Forelimb muscle (tissue), 1 donor: ENCODE measurements at regions not wholly inside any gene's neighbourhood (a gene's known extent, or its start where the extent isn't known, plus 50 kb on each side); places are given as distances from the start of the nearest gene placed in this dataset.
A peak's percentile ranks its signal among the peaks of the same experiment; 100 is the strongest.

Experiments
- DNase-seq: peaks from one replicate; pipeline ENCODE4 v3.0.0-alpha.2; 2013; ENCODE audit warnings: low read depth

DNA sequence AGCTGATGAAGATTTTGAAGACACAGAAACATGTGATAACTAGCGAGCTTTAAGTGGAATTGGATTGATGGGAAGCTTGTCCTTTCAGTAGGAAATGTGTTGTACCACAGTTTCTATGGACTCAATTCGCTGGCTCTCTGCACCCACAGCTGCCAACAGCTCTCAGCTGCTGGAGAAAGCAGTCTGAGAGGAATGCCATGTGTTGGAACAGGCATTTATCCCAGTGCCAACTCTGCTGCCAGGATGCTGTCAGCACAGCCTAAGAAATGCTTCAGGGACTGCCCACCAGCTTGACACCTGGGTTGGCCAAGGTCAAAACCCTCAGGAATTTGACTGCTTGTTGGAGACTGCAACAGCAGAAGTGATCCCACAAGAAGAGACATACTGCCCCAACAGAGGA lies 193.0 kb upstream of the THSD7B start:
- peak; percentile 1 for DNase-seq

DNA sequence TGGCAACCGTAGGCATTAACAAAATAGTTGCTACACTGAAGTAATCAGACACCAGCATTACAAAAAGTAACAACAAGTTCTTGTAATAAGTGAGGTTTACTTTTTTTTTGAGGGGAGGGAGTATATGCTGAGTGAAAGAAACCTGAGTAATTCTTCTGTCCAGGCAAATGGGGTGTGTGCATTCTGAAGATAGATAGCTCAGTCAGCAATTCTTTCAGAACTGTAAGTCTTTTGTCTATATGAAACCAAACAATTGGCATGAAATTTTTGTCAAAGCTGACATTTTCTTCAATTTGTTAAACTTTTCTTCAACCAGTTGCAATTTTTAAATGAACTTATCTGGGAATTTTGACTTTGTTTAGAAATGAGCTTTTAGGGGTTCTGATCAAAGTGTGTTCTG lies 208.1 kb upstream of the THSD7B start:
- DNase-seq = no peak

DNA sequence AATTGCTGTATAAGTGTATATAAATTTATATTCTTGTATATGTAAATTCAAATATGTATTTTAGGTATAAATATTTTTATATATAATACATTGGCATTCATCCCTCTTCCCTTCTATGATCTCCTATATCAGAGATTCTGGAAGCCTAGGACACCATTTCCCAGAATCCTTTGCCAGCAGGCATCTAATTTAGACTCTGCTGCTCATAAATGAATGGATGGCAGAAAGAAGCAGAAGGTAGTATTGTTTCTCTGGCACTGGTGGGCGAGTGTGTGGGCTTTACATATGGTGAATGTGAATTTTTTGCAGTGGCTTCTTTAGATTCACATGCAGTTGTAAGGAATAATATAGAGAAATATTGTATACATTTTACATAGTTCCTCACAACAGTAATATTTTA lies 215.2 kb upstream of the THSD7B start:
- DNase-seq = no peak

DNA sequence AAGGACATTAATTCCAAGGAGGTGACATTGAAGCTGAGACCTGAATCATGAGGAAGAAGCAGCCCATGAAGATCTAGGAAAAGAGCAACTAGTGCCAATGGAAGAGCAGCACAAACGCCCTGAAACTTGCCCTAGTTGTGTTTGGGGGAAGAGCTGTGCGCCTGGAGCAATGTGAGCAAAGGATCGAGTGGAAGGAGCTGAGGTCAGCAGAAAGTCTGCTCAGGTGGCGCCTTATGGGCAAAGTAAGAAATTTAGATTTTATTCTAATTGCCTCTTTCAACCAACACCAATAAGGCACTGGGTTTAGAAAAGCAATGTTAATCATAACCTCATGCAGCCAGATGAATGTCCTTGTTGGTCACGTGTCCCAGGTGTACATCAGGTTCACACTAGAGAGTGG lies 226.0 kb upstream of the THSD7B start:
- no peak for DNase-seq

DNA sequence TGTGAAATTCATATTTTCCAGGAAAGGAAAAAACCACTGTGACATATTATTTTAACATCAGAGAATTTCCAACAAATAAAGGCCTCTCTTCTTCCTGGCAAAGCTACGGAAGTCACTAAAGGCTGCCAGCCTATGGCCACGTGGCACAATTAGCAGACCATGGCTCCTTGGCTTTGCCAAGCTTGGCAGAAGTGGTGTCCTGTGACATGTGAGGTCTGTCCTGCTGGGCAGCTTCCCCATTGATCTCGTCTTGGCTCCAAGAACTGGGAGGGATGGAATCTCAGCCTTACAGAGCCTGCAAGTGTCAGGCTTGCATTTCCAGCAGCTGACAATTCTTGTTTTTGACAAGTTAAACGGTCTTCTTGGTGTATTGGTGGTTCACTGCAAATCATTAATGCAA lies 226.9 kb upstream of the THSD7B start:
- DNase-seq = no peak

DNA sequence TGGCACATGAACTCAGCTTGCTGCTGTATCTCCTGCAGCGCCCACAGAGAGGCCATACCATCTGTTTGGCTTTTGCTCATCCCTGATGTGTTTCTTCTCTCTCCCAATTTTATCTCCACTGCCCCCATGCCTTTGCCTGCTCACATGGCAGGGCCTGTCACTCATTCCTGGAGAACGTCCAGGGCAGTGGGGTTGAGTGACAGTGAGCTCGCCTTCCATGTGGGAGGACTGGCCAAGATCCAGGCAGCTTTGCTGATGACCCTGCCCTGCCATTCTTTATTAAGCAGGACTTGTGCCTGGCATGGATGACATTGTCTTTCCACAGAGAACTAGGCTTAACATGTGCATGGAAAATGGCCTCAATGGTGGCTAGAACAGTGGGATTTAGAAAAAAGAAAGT lies 230.5 kb upstream of the THSD7B start:
- DNase-seq = no peak

DNA sequence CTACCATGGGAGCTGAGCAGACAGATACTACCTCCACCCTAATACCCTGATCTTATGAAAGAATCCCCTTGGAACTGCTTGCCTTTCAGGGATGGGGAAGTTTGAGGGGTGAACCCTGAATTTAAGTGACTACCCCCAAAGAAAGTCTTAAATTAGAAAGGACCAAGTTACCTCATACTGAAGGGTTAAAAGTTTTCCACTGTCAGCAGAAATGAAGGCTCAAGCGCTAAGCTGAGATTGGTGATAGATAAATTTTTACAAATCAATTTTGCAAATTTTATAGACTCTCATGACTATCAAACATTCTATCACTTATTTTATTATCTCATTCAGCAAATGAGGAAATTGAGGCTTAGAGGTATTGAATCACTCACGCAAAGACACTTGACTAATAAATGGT lies 233.2 kb upstream of the THSD7B start:
- no peak for DNase-seq

DNA sequence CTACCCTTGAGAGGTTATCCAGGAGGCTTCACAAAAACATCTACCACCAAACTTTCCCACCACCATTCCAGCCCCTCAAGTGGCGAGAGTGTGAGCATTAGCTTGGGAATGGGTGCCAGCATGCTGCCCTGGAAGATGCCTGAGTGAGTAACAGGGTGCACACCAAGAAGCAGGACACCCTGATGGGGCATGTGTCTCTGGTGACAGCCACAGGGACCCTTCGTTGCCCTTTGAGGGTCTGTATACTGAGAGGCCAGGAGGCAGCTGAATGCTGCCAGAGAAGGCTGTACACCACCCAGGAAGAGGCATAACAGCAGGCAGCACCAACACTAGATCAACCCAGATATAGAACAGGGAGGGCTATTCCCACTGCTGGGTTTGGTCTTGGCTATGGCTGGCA lies 233.6 kb upstream of the THSD7B start:
- DNase-seq = no peak

DNA sequence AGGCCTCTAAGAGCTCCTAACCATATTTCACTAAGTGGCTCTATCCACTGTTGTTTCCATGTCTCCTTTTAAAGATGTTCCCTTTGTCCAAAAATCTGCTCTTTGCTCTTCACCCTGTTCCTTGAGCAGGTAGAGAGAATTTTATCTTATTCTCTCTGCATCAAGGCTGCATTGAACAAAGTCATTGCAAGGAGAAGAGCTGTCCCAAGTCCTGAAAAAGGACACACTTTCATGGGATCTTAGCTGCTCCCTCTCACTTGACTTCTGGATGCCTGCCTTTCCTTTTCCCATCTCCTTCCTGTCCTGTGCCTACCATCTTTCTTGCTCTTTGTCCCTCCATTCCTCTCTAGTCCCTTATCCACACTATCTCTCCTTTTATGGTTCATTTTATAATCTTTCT lies 235.2 kb upstream of the THSD7B start:
- no peak for DNase-seq

DNA sequence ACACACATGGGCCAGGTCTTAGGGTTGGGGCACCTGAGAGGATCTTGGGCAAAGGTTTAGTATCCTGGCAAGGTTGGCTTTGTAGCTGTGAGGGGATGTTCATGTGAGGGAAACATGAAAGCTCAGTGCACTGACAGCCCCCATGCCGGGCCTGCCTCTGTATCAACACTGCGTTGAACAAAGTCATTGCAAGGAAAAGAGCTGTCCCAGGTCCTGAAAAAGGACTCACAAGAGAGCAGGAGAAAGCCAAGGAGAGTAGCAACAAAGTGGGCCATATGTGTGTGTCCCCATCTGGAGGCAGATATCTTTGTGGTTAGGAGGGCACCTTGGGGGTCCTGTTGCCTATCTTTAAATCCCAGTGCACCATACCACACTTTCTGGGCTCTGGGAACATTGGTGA lies 237.8 kb upstream of the THSD7B start:
- DNase-seq = peak; percentile 4

DNA sequence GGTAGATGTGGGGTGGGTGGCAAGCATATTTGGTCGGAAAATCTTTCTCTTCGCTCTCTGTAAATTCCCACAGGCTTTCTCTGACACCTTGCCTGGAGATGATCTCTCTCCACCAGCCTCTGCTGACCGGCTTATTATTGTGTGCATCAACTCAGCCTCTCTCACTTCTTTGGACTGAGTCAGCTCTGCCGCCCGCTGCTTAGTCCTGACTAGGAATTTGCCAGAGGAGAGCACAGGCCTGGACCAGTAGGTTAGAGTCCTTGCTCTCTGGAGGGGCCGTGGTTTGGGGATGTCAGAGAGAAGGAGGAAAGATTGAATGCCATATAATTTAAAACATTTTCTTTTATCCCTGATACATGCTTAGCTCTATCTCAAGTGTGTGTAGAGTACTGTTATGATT lies 242.6 kb upstream of the THSD7B start:
- no peak for DNase-seq

DNA sequence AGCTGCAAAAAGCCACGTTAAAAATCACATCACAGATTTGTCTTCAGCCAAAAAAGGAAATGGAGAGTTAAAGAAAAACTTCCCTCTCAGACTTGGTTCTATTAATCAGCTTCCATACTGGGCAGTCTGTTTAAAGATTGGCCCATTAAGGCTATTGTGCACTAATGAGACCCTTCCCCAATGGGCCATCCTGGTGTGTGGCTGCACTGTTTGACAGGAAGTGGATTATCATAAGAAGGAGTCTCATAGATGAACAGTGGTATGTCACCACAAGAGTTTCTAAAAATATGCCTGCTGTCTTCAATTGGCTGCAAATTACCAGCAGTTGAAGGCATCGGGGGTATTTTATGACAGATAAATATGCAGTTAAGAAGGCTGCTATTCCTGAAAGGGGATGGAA lies 247.6 kb upstream of the THSD7B start:
- no peak for DNase-seq

DNA sequence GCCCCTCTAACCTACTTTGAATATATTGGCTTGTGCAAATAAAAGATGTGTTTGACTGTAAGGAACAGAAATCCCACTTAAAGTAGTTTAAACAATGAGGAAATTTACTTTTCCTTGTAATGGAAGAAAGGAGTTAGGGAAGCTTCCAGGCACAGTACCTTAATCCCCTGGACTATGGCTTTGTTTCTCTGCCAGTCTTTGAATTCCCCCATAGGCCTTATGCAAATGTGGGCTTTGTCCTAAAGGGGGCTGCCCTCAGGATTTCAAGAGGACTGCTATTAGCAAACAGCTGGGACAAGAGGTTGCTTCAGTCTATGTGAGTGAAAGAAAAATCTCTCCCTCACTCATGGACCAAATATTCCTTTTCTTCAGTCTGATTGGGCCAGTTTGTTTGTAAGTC lies 255.1 kb upstream of the THSD7B start:
- no peak for DNase-seq

DNA sequence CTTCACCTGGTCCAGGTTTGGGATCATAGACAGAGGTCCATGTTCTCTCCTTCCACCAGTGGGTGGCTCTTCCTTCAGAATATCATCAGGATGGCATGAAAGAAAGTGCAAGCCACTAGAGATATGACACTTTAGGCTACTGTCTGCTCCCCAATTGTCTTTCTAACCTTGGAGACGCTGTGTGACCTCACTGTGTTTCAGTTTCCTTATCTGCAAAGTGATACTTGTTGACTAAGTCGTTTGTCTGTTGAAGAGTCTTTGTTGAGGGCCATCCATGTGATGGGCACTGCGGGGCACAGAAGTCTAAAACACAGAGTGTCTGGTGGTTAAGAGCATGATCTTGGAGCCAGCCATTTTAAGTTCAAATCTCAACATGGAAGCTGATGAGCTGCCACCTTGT lies 259.9 kb upstream of the THSD7B start:
- no peak for DNase-seq

DNA sequence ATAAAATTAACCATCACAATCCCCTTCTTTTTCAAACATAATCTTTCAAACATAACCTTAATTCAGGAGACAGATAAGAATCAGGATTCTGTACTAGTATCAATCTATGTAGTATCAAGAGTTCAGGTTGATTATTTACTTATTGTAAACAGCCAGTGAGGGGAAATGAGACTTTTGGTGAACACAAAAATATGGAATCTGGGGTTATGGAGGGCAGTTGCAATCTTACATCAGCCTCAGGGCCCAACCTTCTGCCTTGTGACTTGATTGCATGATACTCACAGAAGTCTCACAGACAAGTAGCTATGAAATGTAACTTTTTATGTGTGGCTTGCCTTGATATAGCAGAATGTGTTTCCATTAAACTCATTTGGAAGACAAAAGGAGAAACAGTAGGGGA lies 262.7 kb upstream of the THSD7B start:
- DNase-seq = no peak

DNA sequence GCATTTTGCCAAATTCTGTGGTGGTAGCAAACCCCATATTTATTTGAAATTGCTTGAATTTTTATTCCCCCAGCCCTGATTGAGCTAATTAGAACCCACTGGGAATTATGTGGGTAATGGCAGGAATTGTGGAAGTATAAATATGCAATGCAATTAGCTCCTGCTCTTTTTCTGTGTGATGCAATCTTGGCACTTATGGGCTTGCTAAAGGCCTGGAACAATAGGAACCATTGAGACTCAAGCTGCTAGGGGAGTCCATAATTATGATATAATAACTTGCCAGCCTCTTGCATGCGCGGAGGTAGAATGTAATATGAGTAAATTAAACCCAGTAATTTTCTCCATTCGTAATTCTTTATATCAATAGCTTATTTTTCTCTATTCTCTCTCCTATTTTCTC lies 267.6 kb upstream of the THSD7B start:
- DNase-seq = no peak

DNA sequence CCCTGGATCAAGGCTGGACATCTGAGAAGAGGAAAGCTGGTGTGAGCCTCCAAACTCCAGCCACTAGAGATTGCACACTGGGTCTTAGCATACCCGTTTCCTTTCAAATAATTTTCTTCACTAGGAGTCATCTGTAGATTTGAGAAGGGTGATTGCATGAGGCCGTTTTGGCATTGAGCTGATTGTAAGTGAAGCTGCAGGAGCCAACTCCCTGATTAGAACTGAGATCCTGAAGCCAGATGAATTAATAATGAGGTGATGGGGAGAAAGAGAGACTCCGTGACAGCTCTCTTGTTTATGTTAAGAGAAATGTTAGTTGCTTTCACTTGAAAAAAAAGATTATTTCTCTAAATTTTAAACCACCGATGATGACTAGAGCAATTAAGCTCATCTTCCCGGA lies 268.4 kb upstream of the THSD7B start:
- DNase-seq = no peak

DNA sequence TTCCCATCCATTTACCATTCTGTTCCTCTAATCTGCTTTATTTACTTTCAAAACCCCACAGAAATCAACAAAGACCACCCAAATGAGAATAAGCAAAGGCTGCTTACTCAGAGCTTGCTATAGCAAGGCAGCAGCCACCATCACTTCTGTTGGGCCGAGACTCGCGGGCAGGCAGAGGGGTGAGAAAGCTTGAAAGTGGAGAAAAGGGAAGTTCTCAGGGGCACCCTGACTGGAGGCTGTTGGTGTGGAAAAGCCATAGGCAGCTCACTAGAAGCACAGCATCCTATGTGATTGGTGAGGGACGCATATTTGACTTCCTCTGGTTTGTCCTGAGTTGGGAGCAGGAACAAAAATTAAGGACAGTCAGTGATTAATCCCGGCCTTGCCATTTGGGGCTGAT lies 269.7 kb upstream of the THSD7B start:
- no peak for DNase-seq

DNA sequence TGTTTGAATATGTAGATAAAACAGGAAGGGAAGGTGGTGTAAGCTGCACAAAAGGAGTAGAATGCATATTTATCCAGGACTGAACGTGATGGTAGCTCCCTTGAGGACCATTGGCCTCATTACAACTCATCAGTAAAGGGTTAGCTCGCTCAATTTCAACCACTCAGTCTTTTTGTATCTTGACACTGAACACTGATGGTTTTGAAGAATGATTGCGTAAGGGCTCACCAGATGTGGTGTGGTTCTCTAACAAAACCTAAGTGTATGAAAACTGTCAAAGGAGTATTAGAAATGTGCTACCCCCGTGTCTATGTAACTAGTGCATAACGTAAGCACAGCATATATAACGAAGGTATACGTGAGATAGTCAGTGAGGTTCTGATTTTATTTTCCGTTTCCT lies 272.4 kb upstream of the THSD7B start:
- no peak for DNase-seq

DNA sequence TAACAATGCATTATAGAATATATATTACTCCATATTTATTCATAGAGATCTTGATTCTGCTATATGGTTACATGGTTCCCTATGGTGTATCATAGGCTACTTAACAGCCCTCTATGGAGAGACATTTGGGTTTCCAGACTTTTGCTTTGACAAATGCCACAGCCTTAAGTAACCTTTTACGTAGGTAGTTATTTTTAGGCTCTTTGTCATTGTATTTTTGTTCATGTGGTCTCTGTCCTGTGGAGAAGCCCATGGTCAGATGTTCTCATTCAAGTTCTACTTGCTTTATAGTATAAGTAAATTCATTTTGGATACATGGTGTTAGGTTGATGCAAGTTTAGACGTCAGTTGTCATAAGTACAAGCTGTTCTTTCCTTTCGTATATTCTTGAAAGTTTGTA lies 275.2 kb upstream of the THSD7B start:
- no peak for DNase-seq

DNA sequence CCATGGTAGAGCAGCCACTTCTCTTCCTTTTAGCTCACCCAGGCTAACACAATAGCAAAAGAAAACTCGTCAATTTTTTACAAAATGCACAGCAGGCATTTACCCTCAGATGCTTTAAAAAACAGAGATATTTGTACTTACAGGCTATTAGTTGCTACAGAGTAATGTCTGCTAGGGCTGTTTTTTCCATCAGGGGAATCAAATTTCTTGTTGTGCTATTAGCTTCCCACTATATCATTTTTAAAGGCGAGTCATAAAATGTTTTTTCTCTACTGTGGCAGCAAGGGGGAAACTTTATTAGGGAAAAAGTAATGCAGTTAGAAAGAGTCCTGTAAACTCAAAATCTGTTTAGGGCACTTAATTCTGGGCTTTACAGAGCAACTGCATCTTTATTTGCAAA lies 277.9 kb upstream of the THSD7B start:
- no peak for DNase-seq

DNA sequence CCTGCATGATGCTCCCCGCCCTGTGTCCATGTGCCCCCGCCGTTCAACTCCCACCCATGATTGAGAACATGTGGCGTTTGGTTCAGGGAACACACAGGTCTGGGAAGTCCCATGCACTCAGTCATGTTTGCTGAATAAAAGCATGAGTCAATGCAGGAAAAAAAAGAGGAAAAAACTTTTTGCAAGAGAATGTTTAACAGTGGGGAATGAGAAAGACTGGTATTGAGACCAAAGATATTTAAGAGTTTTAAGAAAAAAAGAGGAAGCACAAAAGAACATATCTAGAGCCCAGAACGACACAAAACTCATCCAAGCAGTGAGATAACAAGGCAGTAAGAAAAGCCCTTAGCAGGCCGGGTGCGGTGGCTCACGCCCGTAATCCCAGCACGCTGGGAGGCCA lies 279.2 kb upstream of the THSD7B start:
- no peak for DNase-seq

DNA sequence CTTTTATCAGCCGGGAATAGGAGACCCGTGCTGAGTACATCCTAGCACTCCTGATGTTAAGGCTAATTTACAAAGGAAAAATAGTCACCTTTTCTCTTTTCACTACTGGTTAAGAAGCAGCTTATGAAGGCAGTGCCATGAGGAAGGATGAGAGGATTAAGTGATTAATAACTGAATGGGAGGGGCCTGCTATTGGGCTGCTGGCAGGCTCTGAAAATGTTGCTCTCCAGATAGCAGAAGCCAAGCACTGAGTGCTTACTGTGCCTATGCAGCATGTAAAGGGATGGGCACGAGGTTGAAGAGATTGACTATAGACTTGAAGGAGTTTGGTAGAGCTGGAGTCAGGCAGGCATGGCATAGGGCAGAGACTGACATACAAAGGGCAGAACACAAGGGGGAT lies 282.4 kb upstream of the THSD7B start:
- DNase-seq = no peak

DNA sequence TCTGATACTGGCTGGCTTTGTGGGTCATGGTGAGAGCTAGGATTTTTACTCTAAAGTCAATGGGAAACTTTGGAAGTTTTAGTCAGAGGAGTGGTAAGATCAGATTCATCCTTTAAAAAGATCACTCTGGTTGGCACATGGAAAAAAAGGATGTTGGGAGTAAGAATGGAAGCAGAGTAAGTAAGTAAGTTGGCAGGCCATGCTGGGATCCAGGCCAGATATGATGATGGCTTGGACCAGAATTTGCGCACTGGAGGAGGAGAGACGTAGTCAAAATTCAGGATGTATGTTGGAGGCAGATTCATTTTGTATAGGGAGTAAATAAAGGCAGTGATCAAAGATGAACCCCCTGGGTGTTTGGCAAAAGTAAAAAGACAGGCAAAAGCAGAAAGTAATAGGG lies 283.3 kb upstream of the THSD7B start:
- DNase-seq = no peak

DNA sequence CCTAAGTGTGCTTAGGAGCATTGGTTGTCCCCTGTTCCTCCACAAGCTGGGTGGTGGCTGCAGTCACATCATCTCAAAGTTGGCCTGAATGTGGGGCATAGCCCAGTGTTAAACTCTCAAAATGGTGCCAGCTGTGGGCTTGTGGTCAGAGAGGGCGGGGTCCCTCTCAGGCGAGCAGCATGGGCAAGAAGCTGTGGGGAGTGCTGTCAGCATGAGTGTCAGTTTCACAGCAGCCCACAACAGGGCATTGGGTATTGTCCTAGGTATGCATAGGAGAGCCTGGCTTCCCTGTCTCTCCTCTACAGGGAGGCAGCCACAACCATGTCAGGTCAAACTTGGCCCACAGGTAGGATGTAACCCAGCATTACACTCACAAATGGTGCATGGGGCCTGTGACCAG lies 285.6 kb upstream of the THSD7B start:
- no peak for DNase-seq
